HepG2 (cell line): ENCODE measurements at regions not wholly inside any gene's neighbourhood (a gene's known extent, or its start where the extent isn't known, plus 50 kb on each side); places are given as distances from the start of the nearest gene placed in this dataset.

Source experiments
- ATAC-seq: fragments of 200-7000 bp; cut with Tn5 transposase; 3 replicates; pipeline ENCODE4 v1.9.1; 2020; ENCODE audit warnings: mild to moderate bottlenecking, moderate library complexity
- BruUV-seq: library from RNA; stranded (reverse); fragments of 400-500 nt; replicated peaks from 2 replicates; lab custom pipeline; 2021; lab: Mats Ljungman, UMichigan
- CTCF ChIA-PET: fragments of 300-600 bp; formaldehyde crosslinking; extraction: SDS; loops from one replicate; lab custom pipeline; 2021; ENCODE audit warnings: low total read pairs, inconsistent platforms, low intra/inter-chr PET ratio; lab: Yijun Ruan, JAX
- POLR2A ChIA-PET: fragments of 350-600 bp; sonication (Branson Sonifier 250); formaldehyde crosslinking; loops from one replicate; lab custom pipeline; 2020; ENCODE audit warnings: antibody characterized with exemption, inconsistent platforms; lab: Yijun Ruan, JAX
- DNase-seq: peaks from one replicate; pipeline ENCODE4 v3.0.0-alpha.2; 2015; ENCODE audit warnings: low spot score
- FAIRE-seq: peaks from 3 replicates; lab custom pipeline; 2011; peaks lifted over from hg19 to GRCh38; lab: Jason Lieb, UNC
- H2AFZ ChIP-seq: one replicate; pipeline ENCODE4 v1.6.1; 2011; ENCODE audit warnings: low read length, inconsistent platforms
- H3K27ac ChIP-seq: fragments of 300-600 bp; 3 replicates; pipeline ENCODE4 v1.8.0; 2011; ENCODE audit warnings: mixed run types, mild to moderate bottlenecking, mixed read lengths, low read length, inconsistent platforms; ENCODE audit not compliant: insufficient read depth; ENCODE audit errors: extremely low read length
- H3K27me3 ChIP-seq, 2 experiments: fragments of 200-600 bp in 1 of 2; 2 replicates in 1 of 2; 3 replicates in 1 of 2; pipeline versions ENCODE4 v1.6.0 to v1.8.0; 2011; ENCODE audit warnings: low read length in 2 of 2, mild to moderate bottlenecking in 2 of 2, moderate library complexity in 2 of 2, inconsistent platforms in 1 of 2; ENCODE audit not compliant: insufficient read depth in 2 of 2, control insufficient read depth in 1 of 2
- H3K36me3 ChIP-seq, 2 experiments: fragments of 200-600 bp in 1 of 2; replicated peaks in 1 of 2; 2 replicates in 1 of 2; 3 replicates in 1 of 2; pipeline versions ENCODE4 v1.5.1 to v1.8.0; 2011; ENCODE audit warnings: low read length in 2 of 2, inconsistent platforms in 1 of 2; ENCODE audit not compliant: insufficient read depth in 2 of 2, control insufficient read depth in 1 of 2
- H3K4me1 ChIP-seq: 2 replicates; pipeline ENCODE4 v1.5.1; 2012; ENCODE audit warnings: low read length, inconsistent platforms; ENCODE audit not compliant: insufficient read depth
- H3K4me2 ChIP-seq: 2 replicates; pipeline ENCODE4 v1.6.0; 2011; ENCODE audit warnings: low read depth, low read length, inconsistent platforms
- H3K4me3 ChIP-seq, 3 experiments: fragments of 200-600 bp in 1 of 3; sonication (generic), shearing (Covaris generic) in 1 of 3; replicated peaks in 1 of 3; 2 replicates each; pipeline ENCODE4 v1.5.1; 2011 to 2016; ENCODE audit warnings: low read length in 3 of 3, inconsistent platforms in 2 of 3, low read depth in 2 of 3, mild to moderate bottlenecking in 2 of 3, control low read depth in 1 of 3, mixed read lengths in 1 of 3; ENCODE audit not compliant: insufficient read depth in 1 of 3
- H3K79me2 ChIP-seq: one replicate; pipeline ENCODE4 v1.6.1; 2011; ENCODE audit warnings: low read length, inconsistent platforms; ENCODE audit not compliant: insufficient read depth
- H3K9ac ChIP-seq: 2 replicates; pipeline ENCODE4 v1.6.0; 2011; ENCODE audit warnings: mild to moderate bottlenecking, low read depth, low read length, inconsistent platforms; ENCODE audit not compliant: insufficient read depth
- H3K9me3 ChIP-seq: 2 replicates; pipeline ENCODE4 v1.5.1; 2012; ENCODE audit warnings: mild to moderate bottlenecking, low read length
- H4K20me1 ChIP-seq: 2 replicates; pipeline ENCODE4 v1.6.0; 2011; ENCODE audit warnings: inconsistent platforms, mild to moderate bottlenecking, low read length, moderate library complexity; ENCODE audit not compliant: insufficient read depth
- AHR ChIP-seq: IDR thresholded peaks from 2 replicates; pipeline ENCODE4 v1.6.1; 2018; ENCODE audit warnings: missing genetic modification reagents, missing compliant biosample characterization
- CREB1 ChIP-seq, 2 experiments: fragments of 450-650 bp in 1 of 2; IDR thresholded peaks; 2 replicates each; pipeline ENCODE4 v1.6.1; 2016 to 2017; ENCODE audit warnings: control low read depth in 1 of 2, mild to moderate bottlenecking in 1 of 2, missing compliant biosample characterization in 1 of 2, missing genetic modification characterization in 1 of 2
- ESRRA ChIP-seq: sonication (generic); formaldehyde crosslinking; IDR thresholded peaks from 2 replicates; pipeline ENCODE4 v1.5.1; 2020; ENCODE audit warnings: mild to moderate bottlenecking, low read depth, missing genetic modification reagents
- ETV6 ChIP-seq: sonication (generic); formaldehyde crosslinking; conservative IDR thresholded peaks from 2 replicates; pipeline ENCODE4 v1.4.0; 2020; ENCODE audit warnings: missing genetic modification reagents
- MLXIP ChIP-seq: sonication (generic); formaldehyde crosslinking; IDR thresholded peaks from 2 replicates; pipeline ENCODE4 v1.9.0; 2021; ENCODE audit warnings: missing genetic modification reagents, borderline replicate concordance
- NPAS2 ChIP-seq: sonication (generic); formaldehyde crosslinking; IDR thresholded peaks from 2 replicates; pipeline ENCODE4 v1.8.0; 2022; ENCODE audit warnings: mild to moderate bottlenecking, missing genetic modification reagents, borderline replicate concordance
- U2AF1 ChIP-seq: fragments of 200-400 bp; formaldehyde crosslinking; optimal IDR thresholded peaks from 2 replicates; pipeline ENCODE3; 2017; ENCODE audit warnings: mild to moderate bottlenecking, low read depth, low read length
- ZNF274 ChIP-seq: sonication (generic); formaldehyde crosslinking; IDR thresholded peaks from 2 replicates; pipeline ENCODE4 v1.5.1; 2020; ENCODE audit warnings: mild to moderate bottlenecking, missing genetic modification reagents
- WGBS: methylation state at CpG from one replicate; pipeline ENCODE4 v1.1.6; 2017; ENCODE audit warnings: low lambda C conversion rate; 5-methylcytosine and 5-hydroxymethylcytosine counted together
- in situ Hi-C: cut with HindIII; loops from 2 replicates; pipeline ENCODE4 v1.10.0; 2017; ENCODE audit warnings: low pct_unique_long_range_greater_than_20kb; ENCODE audit not compliant: extremely low pct_ligation_motif_present
- intact Hi-C: fragments of 100-400 bp; cut with micrococcal nuclease; formaldehyde crosslinking; loops from one replicate; pipeline ENCODE4 v1.10.0; 2022; ENCODE audit not compliant: unreplicated experiment

GRCh38 chr10:117622471-117623184, 80.1 kb downstream of the EMX2 start:
- Histone ChIP-seq H3K4me3 (no peak overlapping the region), H3K9ac (no peak overlapping the region), H4K20me1 (no peaks in the 10 kb centered on the region), H3K4me1 (no peaks in the 10 kb centered on the region), H3K4me2 (no peak overlapping the region), H3K36me3 (no peaks in the 10 kb centered on the region), H3K27me3 (peaks cover 0 to 37% of the 10 kb centered on the region in 2 experiments; a peak in 3 of 5 replicates), H3K79me2 (no peaks in the 10 kb centered on the region), H3K9me3 (no peaks in the 10 kb centered on the region), H3K27ac (no peak overlapping the region), H2AFZ (no peak overlapping the region)
- intact Hi-C loops: no loop called here
- POLR2A ChIA-PET: no interaction called here
- BruUV-seq: no TSS peak
- TF ChIP-seq NPAS2 (CRISPR knock-in tag): no peak
- TF ChIP-seq CREB1 (IDR thresholded peaks at IDR 0.05): 0 out of 2 replicates have a peak, but pooled peaks have one; percentile 14
- no peak for TF ChIP-seq CREB1 (CRISPR knock-in tag; IDR thresholded peaks at IDR 0.05)
- 8% methylated on average over 9 of the region's 10 CpGs for WGBS
- no peak for FAIRE-seq
- ATAC-seq: no peak
- no peak for DNase-seq
- in situ Hi-C loops: no loop called here
- CTCF ChIA-PET: no interaction called here

GRCh38 chr10:117626228-117626627, 83.7 kb downstream of the EMX2 start:
- no peaks in the 10 kb centered on the region for H3K79me2 ChIP-seq
- H3K4me3 ChIP-seq: no peak overlapping the region
- H3K9me3 ChIP-seq: no peaks in the 10 kb centered on the region
- no peak overlapping the region for H3K4me2 ChIP-seq
- no peak overlapping the region for H3K9ac ChIP-seq
- ATAC-seq (no peak), FAIRE-seq (no peak), DNase-seq (no peak)
- no peaks in the 10 kb centered on the region for H3K36me3 ChIP-seq
- in situ Hi-C loops (no loop called here), intact Hi-C loops (no loop called here)
- H4K20me1 ChIP-seq: no peaks in the 10 kb centered on the region
- ChIA-PET POLR2A (no interaction called here), CTCF (no interaction called here)
- peaks cover 0 to 20% of the 10 kb centered on the region in 2 experiments; a peak in 2 of 5 replicates for H3K27me3 ChIP-seq
- WGBS: 7% methylated on average over 8 of the region's 8 CpGs
- BruUV-seq: no TSS peak
- no peak for TF ChIP-seq U2AF1
- no peak for TF ChIP-seq ESRRA (CRISPR knock-in tag)
- no peak for TF ChIP-seq ETV6 (CRISPR knock-in tag)
- TF ChIP-seq AHR (CRISPR knock-in tag): no peak
- TF ChIP-seq ZNF274 (CRISPR knock-in tag): no peak
- TF ChIP-seq MLXIP: no peak
- H2AFZ ChIP-seq: no peak overlapping the region
- H3K27ac ChIP-seq: no peak overlapping the region
- H3K4me1 ChIP-seq: no peaks in the 10 kb centered on the region
